Thyroid gland (tissue), 4 donors: ENCODE measurements at regions not wholly inside any gene's neighbourhood (a gene's known extent, or its start where the extent isn't known, plus 50 kb on each side); places are given as distances from the start of the nearest gene placed in this dataset. TPM values are rescaled to one million over a fixed set of nuclear protein-coding genes. Genes with fewer than 3 reads are reported as not detected.

Experiments
- DNase-seq, 2 donors: peaks; one replicate each; pipeline ENCODE4 v3.0.0-alpha.2; 2019
- H3K27ac ChIP-seq, 3 donors: fragments of 200-600 bp; sonication (generic); 1 replicate in 2 of 3; 2 replicates in 1 of 3; pipeline ENCODE4 v1.5.1; 2016 to 2019; ENCODE audit warnings: mild to moderate bottlenecking in 1 of 3, moderate library complexity in 1 of 3
- H3K27me3 ChIP-seq: fragments of 200-600 bp; sonication (generic); one replicate; pipeline ENCODE4 v1.5.1; 2019
- H3K36me3 ChIP-seq, 2 donors: fragments of 200-600 bp; sonication (generic); one replicate each; pipeline ENCODE4 v1.5.1; 2016 to 2019
- H3K4me1 ChIP-seq, 2 donors: fragments of 200-600 bp; sonication (generic); one replicate each; pipeline ENCODE4 v1.5.1; 2017 to 2019
- H3K4me3 ChIP-seq, 3 donors: fragments of 200-600 bp; sonication (generic); replicated peaks in 1 of 3; 1 replicate in 2 of 3; 2 replicates in 1 of 3; pipeline ENCODE4 v1.5.1; 2016; ENCODE audit warnings: mild to moderate bottlenecking in 1 of 3
- H3K9me3 ChIP-seq: fragments of 200-600 bp; sonication (generic); one replicate; pipeline ENCODE4 v1.5.1; 2017
- POLR2A ChIP-seq, 2 donors: fragments of 450-650 bp; IDR thresholded peaks; one replicate each; pipeline ENCODE4 v1.6.1; 2017; ENCODE audit warnings: antibody characterized with exemption in 2 of 2, mild to moderate bottlenecking in 2 of 2, moderate library complexity in 1 of 2
- WGBS, 2 donors: methylation state at CpG; one replicate each; pipeline ENCODE4 v1.1.5; 2017; 5-methylcytosine and 5-hydroxymethylcytosine counted together
- intact Hi-C: fragments of 100-400 bp; cut with DNase I; formaldehyde crosslinking; loops from one replicate; pipeline ENCODE4 v1.15.1; 2023
- small RNA-seq: library from RNA; depleted of rRNA; stranded (forward); fragments of <200 nt; gene quantifications from one replicate; pipeline ENCODE3, GENCODE V24; 2016
- TF ChIP-seq, protein P1 (sequence below), 6 experiments: fragments of 200-600 bp in 3 of 6; fragments of 450-650 bp in 3 of 6; sonication (generic) in 3 of 6; IDR thresholded peaks; one replicate each; pipeline ENCODE4 v1.5.1; 2016 to 2019; ENCODE audit warnings: antibody characterized with exemption in 6 of 6, mild to moderate bottlenecking in 2 of 6, inconsistent platforms in 1 of 6, moderate library complexity in 1 of 6

DNA sequence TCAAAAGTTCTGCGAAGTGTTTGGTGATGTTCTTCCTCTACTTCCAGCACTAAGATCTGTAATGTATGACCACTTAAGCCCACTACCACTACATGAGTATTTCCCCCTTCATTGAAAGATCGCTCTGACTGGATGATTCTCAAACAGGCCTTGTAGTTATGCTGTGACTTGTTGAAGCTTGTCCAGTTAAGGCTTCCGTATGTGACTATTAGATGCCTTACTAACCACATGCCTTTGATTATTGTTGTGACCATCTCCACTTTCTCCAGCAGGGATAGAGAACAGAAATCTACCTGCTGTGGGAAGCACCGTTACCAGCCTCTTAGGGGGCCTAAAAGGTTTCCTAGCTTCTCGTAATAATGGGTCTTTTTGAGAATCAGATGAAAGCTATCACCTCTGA lies 81.1 kb downstream of the NOC3L start:
- Histone ChIP-seq H3K9me3 (no peaks in the 10 kb centered on the region), H3K36me3 (no peaks in the 10 kb centered on the region), H3K27me3 (no peaks in the 10 kb centered on the region), H3K4me1 (peaks cover 0 to 9% of the 10 kb centered on the region in 2 donors), H3K27ac (no peak overlapping the region), H3K4me3 (no peak overlapping the region)
- intact Hi-C loops: no loop called here
- 93 to 96% methylated on average over 5 of the region's 5 CpGs for WGBS, 2 donors
- TF ChIP-seq, protein P1, sequence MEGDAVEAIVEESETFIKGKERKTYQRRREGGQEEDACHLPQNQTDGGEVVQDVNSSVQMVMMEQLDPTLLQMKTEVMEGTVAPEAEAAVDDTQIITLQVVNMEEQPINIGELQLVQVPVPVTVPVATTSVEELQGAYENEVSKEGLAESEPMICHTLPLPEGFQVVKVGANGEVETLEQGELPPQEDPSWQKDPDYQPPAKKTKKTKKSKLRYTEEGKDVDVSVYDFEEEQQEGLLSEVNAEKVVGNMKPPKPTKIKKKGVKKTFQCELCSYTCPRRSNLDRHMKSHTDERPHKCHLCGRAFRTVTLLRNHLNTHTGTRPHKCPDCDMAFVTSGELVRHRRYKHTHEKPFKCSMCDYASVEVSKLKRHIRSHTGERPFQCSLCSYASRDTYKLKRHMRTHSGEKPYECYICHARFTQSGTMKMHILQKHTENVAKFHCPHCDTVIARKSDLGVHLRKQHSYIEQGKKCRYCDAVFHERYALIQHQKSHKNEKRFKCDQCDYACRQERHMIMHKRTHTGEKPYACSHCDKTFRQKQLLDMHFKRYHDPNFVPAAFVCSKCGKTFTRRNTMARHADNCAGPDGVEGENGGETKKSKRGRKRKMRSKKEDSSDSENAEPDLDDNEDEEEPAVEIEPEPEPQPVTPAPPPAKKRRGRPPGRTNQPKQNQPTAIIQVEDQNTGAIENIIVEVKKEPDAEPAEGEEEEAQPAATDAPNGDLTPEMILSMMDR (IDR thresholded peaks at IDR 0.05): no peak
- no peak for TF ChIP-seq POLR2A (IDR thresholded peaks at IDR 0.05)
- DNase-seq: no peak

DNA sequence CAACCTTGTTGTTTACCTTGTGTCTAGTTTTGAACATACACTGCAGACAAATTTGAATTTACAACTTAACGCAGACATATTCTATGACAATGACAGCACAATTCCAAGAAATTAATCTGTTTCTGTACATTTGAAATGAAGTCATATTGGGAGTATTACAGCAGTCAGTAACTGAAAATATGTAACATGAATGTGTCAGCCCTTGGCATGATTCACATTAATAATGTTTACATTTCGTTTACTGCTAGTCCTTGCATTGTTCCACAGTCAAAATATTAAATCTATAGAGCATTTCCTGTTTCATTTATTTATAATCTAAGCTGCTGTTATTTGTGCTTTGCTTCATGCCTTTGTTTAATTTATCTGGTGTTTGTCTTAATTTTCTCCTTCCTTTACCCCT lies 80.4 kb downstream of the NOC3L start:
- 84 to 88% methylated on average over 2 of the region's 2 CpGs for WGBS, 2 donors
- Histone ChIP-seq H3K4me3 (no peak overlapping the region), H3K9me3 (no peaks in the 10 kb centered on the region), H3K27me3 (no peaks in the 10 kb centered on the region), H3K27ac (no peak overlapping the region), H3K4me1 (peaks cover 0 to 9% of the 10 kb centered on the region in 2 donors), H3K36me3 (no peaks in the 10 kb centered on the region)
- no peak for TF ChIP-seq POLR2A (IDR thresholded peaks at IDR 0.05)
- TF ChIP-seq, protein P1 (IDR thresholded peaks at IDR 0.05): no peak
- intact Hi-C loops: no loop called here
- no peak for DNase-seq

Small RNA genes in the stretch of these regions (small RNA-seq; reads per million reads assigned to genes)
- not detected for gene RNU6-657P
